OCI-LY3 (cell line): ENCODE measurements at regions not wholly inside any gene's neighbourhood (a gene's known extent, or its start where the extent isn't known, plus 50 kb on each side); places are given as distances from the start of the nearest gene placed in this dataset.

ENCODE experiments used
- H2AFZ ChIP-seq: fragments of 200-600, 300-600 bp; shearing (Covaris generic); 2 replicates; pipeline ENCODE4 v1.6.0; 2014; ENCODE audit warnings: antibody characterized with exemption, low read depth, low read length
- H3K27ac ChIP-seq: fragments of 200-600, 300-600 bp; sonication (generic); 2 replicates; pipeline ENCODE4 v1.5.1; 2014; ENCODE audit warnings: mild to moderate bottlenecking, low read length, moderate library complexity, mixed read lengths
- H3K27me3 ChIP-seq: fragments of 200-600, 300-600 bp; sonication (generic); 2 replicates; pipeline ENCODE4 v1.6.1; 2014; ENCODE audit warnings: low read depth, low read length, mixed read lengths
- H3K36me3 ChIP-seq: fragments of 200-600, 300-600 bp; sonication (generic); replicated peaks from 2 replicates; pipeline ENCODE3; 2014; ENCODE audit warnings: low read depth, low read length, mixed read lengths
- H3K4me1 ChIP-seq: fragments of 300-600, 200-600 bp; sonication (generic); 2 replicates; pipeline ENCODE4 v1.6.1; 2014; ENCODE audit warnings: low read length, mixed read lengths
- H3K4me2 ChIP-seq: fragments of 200-600, 300-600 bp; sonication (generic); 2 replicates; pipeline ENCODE4 v1.6.1; 2014; ENCODE audit warnings: low read length, mixed read lengths
- H3K4me3 ChIP-seq: fragments of 300-600, 200-600 bp; sonication (generic); 2 replicates; pipeline ENCODE4 v1.5.1; 2014; ENCODE audit warnings: antibody characterized with exemption, mild to moderate bottlenecking, low read length, moderate library complexity
- H3K79me2 ChIP-seq: fragments of 300-600, 200-600 bp; shearing (Covaris generic); 2 replicates; pipeline ENCODE4 v1.6.1; 2014; ENCODE audit warnings: mild to moderate bottlenecking, low read length, mixed read lengths
- H3K9ac ChIP-seq: fragments of 300-600, 200-600 bp; shearing (Covaris generic); 2 replicates; pipeline ENCODE4 v1.6.0; 2014; ENCODE audit warnings: mild to moderate bottlenecking, low read length, moderate library complexity
- H3K9me3 ChIP-seq: fragments of 200-600, 300-600 bp; shearing (Covaris generic); 2 replicates; pipeline ENCODE4 v1.6.1; 2014; ENCODE audit warnings: low read length, mixed read lengths; ENCODE audit not compliant: insufficient read depth
- H4K20me1 ChIP-seq: fragments of 200-600, 300-600 bp; sonication (generic); 2 replicates; pipeline ENCODE4 v1.6.1; 2016; ENCODE audit warnings: low read length, mixed read lengths; ENCODE audit not compliant: insufficient read depth
- EZH2phosphoT487 ChIP-seq: fragments of 200-600 bp; shearing (Covaris generic); IDR thresholded peaks from 2 replicates; pipeline ENCODE4 v1.6.1; 2018; ENCODE audit warnings: antibody characterized with exemption, mixed run types, low read depth
- TF ChIP-seq, protein P1 (sequence below): fragments of 200-600, 300-600 bp; sonication (generic); IDR thresholded peaks from 2 replicates; pipeline ENCODE4 v1.5.1; 2014; ENCODE audit warnings: antibody characterized with exemption, low read length, low read depth

- no peaks in the 10 kb centered on the region for H3K79me2 ChIP-seq
- H3K4me1 ChIP-seq, result peaks cover 55% of the 10 kb centered on the region
- H2AFZ ChIP-seq, result no peak overlapping the region
- peaks cover 23% of the 10 kb centered on the region for H3K27me3 ChIP-seq
- no peaks in the 10 kb centered on the region for H4K20me1 ChIP-seq
- peak overlapping the region; percentile 60 for H3K4me2 ChIP-seq
- no peak overlapping the region for H3K9ac ChIP-seq
- peak overlapping the region; percentile 76 for H3K27ac ChIP-seq
- H3K36me3 ChIP-seq, result no peaks in the 10 kb centered on the region
- no peak overlapping the region; the same call in 1 of the 2 replicates for H3K4me3 ChIP-seq
- H3K9me3 ChIP-seq, result no peaks in the 10 kb centered on the region
- TF ChIP-seq, protein P1, sequence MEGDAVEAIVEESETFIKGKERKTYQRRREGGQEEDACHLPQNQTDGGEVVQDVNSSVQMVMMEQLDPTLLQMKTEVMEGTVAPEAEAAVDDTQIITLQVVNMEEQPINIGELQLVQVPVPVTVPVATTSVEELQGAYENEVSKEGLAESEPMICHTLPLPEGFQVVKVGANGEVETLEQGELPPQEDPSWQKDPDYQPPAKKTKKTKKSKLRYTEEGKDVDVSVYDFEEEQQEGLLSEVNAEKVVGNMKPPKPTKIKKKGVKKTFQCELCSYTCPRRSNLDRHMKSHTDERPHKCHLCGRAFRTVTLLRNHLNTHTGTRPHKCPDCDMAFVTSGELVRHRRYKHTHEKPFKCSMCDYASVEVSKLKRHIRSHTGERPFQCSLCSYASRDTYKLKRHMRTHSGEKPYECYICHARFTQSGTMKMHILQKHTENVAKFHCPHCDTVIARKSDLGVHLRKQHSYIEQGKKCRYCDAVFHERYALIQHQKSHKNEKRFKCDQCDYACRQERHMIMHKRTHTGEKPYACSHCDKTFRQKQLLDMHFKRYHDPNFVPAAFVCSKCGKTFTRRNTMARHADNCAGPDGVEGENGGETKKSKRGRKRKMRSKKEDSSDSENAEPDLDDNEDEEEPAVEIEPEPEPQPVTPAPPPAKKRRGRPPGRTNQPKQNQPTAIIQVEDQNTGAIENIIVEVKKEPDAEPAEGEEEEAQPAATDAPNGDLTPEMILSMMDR, result no peak
- peak; percentile 88 for TF ChIP-seq EZH2phosphoT487
These were observed 561.3 kb upstream of the LCORL start for GRCh38 chr4:18582841-18583240.

- no peaks in the 10 kb centered on the region for H3K79me2 ChIP-seq
- H3K9me3 ChIP-seq, result no peaks in the 10 kb centered on the region
- no peaks in the 10 kb centered on the region for H3K27me3 ChIP-seq
- peak overlapping the region; percentile 82 for H3K27ac ChIP-seq
- H4K20me1 ChIP-seq, result no peaks in the 10 kb centered on the region
- no peak for TF ChIP-seq EZH2phosphoT487
- TF ChIP-seq, protein P1, result no peak
- peaks cover 55% of the 10 kb centered on the region for H3K4me1 ChIP-seq
- H3K4me2 ChIP-seq, result peak overlapping the region; percentile 88
- peak overlapping the region; percentile 52 for H3K4me3 ChIP-seq
- H2AFZ ChIP-seq, result 0 out of 2 replicates have a peak overlapping the region, but pooled peaks have one; percentile 7
- peak overlapping the region; percentile 52; the same call in 1 of the 2 replicates for H3K9ac ChIP-seq
- H3K36me3 ChIP-seq, result no peaks in the 10 kb centered on the region
These were observed 556.8 kb upstream of the LCORL start for GRCh38 chr4:18578307-18578706.

- Histone ChIP-seq H3K27me3 (no peaks in the 10 kb centered on the region), H3K4me3 (no peak overlapping the region), H3K9me3 (no peaks in the 10 kb centered on the region), H3K79me2 (no peaks in the 10 kb centered on the region), H3K4me1 (peaks cover 9% of the 10 kb centered on the region), H2AFZ (no peak overlapping the region), H3K27ac (no peak overlapping the region), H4K20me1 (no peaks in the 10 kb centered on the region), H3K4me2 (no peak overlapping the region), H3K9ac (no peak overlapping the region), H3K36me3 (no peaks in the 10 kb centered on the region)
- TF ChIP-seq EZH2phosphoT487, result no peak
- TF ChIP-seq, protein P1, result no peak
These were observed 550.9 kb upstream of the LCORL start for GRCh38 chr4:18572481-18572880.

GRCh38 chr4:18571301-18571761 is 549.8 kb upstream of the LCORL start:
- H3K9ac ChIP-seq, result no peak overlapping the region
- no peak overlapping the region for H3K27ac ChIP-seq
- H3K79me2 ChIP-seq, result no peaks in the 10 kb centered on the region
- no peak overlapping the region for H3K4me3 ChIP-seq
- no peaks in the 10 kb centered on the region for H3K27me3 ChIP-seq
- no peak overlapping the region for H3K4me2 ChIP-seq
- no peaks in the 10 kb centered on the region for H4K20me1 ChIP-seq
- no peak overlapping the region for H2AFZ ChIP-seq
- no peak for TF ChIP-seq EZH2phosphoT487
- TF ChIP-seq, protein P1, result no peak
- H3K36me3 ChIP-seq, result no peaks in the 10 kb centered on the region
- H3K9me3 ChIP-seq, result no peaks in the 10 kb centered on the region
- H3K4me1 ChIP-seq, result peaks cover 5% of the 10 kb centered on the region
